ENCODE measurements at regions not wholly inside any gene's neighbourhood (a gene's known extent, or its start where the extent isn't known, plus 50 kb on each side); places are given as distances from the start of the nearest gene placed in this dataset.

DNA sequence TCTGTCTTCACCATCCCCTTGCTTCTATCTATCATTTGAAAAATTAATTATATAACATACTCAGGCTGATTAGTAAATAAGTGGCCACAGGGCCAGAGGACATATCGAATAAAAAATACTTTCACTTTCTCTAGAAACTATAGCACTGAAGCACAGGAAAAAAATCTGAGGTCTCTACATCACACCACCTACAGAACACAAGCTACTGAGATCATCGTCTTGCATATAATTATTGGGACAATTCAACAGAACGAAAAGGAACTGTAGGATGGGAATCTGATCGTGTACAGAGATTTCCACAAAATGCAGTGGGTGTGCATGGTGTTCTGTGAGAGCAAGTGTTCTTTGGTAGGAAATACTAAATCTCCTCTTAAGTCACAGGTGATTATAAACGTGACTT, 289.6 kb upstream of the ERCC4 start:
- TF ChIP-seq, protein P1, sequence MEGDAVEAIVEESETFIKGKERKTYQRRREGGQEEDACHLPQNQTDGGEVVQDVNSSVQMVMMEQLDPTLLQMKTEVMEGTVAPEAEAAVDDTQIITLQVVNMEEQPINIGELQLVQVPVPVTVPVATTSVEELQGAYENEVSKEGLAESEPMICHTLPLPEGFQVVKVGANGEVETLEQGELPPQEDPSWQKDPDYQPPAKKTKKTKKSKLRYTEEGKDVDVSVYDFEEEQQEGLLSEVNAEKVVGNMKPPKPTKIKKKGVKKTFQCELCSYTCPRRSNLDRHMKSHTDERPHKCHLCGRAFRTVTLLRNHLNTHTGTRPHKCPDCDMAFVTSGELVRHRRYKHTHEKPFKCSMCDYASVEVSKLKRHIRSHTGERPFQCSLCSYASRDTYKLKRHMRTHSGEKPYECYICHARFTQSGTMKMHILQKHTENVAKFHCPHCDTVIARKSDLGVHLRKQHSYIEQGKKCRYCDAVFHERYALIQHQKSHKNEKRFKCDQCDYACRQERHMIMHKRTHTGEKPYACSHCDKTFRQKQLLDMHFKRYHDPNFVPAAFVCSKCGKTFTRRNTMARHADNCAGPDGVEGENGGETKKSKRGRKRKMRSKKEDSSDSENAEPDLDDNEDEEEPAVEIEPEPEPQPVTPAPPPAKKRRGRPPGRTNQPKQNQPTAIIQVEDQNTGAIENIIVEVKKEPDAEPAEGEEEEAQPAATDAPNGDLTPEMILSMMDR (IDR thresholded peaks at IDR 0.05) = no peak
- TF ChIP-seq ZFX (IDR thresholded peaks at IDR 0.05; ENCODE audit: borderline replicate concordance) = no peak

Data from 22Rv1 (cell line).